Aorta (tissue), 5 donors: ENCODE measurements at regions not wholly inside any gene's neighbourhood (a gene's known extent, or its start where the extent isn't known, plus 50 kb on each side); places are given as distances from the start of the nearest gene placed in this dataset.

Source experiments
- ATAC-seq: fragments of 200-7000 bp; cut with Tn5 transposase; one replicate; pipeline ENCODE4 v1.9.1; 2022; ENCODE audit warnings: moderate library complexity; ENCODE audit not compliant: low FRiP score
- DNase-seq, 2 donors: peaks; one replicate each; pipeline ENCODE4 v3.0.0-alpha.2; 2020
- H3K27ac ChIP-seq, 2 donors: one replicate each; pipeline ENCODE4 v1.5.1; 2013; ENCODE audit warnings: low read length in 2 of 2, mild to moderate bottlenecking in 2 of 2, moderate library complexity in 2 of 2, control low read depth in 1 of 2, inconsistent platforms in 1 of 2, low read depth in 1 of 2
- H3K27me3 ChIP-seq, 2 donors: one replicate each; pipeline ENCODE4 v1.6.1; 2013; ENCODE audit warnings: control low read depth in 1 of 2, low read length in 1 of 2, mild to moderate bottlenecking in 1 of 2, moderate library complexity in 1 of 2; ENCODE audit not compliant: insufficient read depth in 2 of 2, control insufficient read depth in 1 of 2
- H3K36me3 ChIP-seq, 2 donors: one replicate each; pipeline ENCODE4 v1.6.1; 2013; ENCODE audit warnings: control low read depth in 1 of 2, low read length in 1 of 2, mild to moderate bottlenecking in 1 of 2; ENCODE audit not compliant: insufficient read depth in 2 of 2, control insufficient read depth in 1 of 2
- H3K4me1 ChIP-seq, 2 donors: one replicate each; pipeline ENCODE4 v1.6.1; 2013; ENCODE audit warnings: low read length in 2 of 2, control low read depth in 1 of 2, mild to moderate bottlenecking in 1 of 2, moderate library complexity in 1 of 2; ENCODE audit not compliant: insufficient read depth in 2 of 2, control insufficient read depth in 1 of 2
- H3K4me3 ChIP-seq, 2 donors: one replicate each; pipeline ENCODE4 v1.5.1; 2013; ENCODE audit warnings: low read length in 2 of 2, control low read depth in 1 of 2, mild to moderate bottlenecking in 1 of 2
- H3K9me3 ChIP-seq: one replicate; pipeline ENCODE4 v1.6.1; 2013; ENCODE audit warnings: mild to moderate bottlenecking, low read length; ENCODE audit not compliant: control insufficient read depth
- WGBS, 2 donors: extraction: QIAGEN DNeasy Blood & Tissue Kit; methylation state at CpG; one replicate each; pipeline ENCODE4 v1.1.7; 2013; 5-methylcytosine and 5-hydroxymethylcytosine counted together
- intact Hi-C, 2 donors: fragments of 100-400 bp; cut with DNase I; formaldehyde crosslinking; loops; one replicate each; pipeline versions ENCODE4 v1.14.2 to v1.15.0; 2022
- donor health status: healthy with polysubstance abuse.
- donor health status: Bipolar disorder and iron deficiency.
- donor health status: DM: no; HTN: no; CAD: no.
- donor health status: DM: no; HTN: no; CAD: no.
- donor health status: DM: yes; HTN: yes; CAD: no.

GRCh38 chr2:37566517-37566981, 104.9 kb downstream of the CDC42EP3 start:
- H3K4me1 ChIP-seq: no peaks in the 10 kb centered on the region
- H3K9me3 ChIP-seq: no peaks in the 10 kb centered on the region
- intact Hi-C loops: loop anchor here in 1 of 2 donors (10.0 kb wide), 1 partner anchor 152 kb away; no protein-coding TSS in a partner anchor
- DNase-seq: no peak
- no peaks in the 10 kb centered on the region for H3K27me3 ChIP-seq
- H3K4me3 ChIP-seq: no peak overlapping the region
- WGBS, 2 donors: 35 to 59% methylated on average over 5 of the region's 5 CpGs
- H3K36me3 ChIP-seq: no peaks in the 10 kb centered on the region
- peak; percentile 39 for ATAC-seq
- H3K27ac ChIP-seq: no peak overlapping the region

GRCh38 chr2:37568565-37568964, 102.9 kb downstream of the CDC42EP3 start:
- Histone ChIP-seq H3K4me1 (peaks cover 0 to 2% of the 10 kb centered on the region in 2 donors), H3K9me3 (no peaks in the 10 kb centered on the region), H3K27me3 (no peaks in the 10 kb centered on the region), H3K4me3 (no peak overlapping the region), H3K36me3 (no peaks in the 10 kb centered on the region), H3K27ac (no peak overlapping the region)
- intact Hi-C loops: loop anchor here in 1 of 2 donors (10.0 kb wide), 1 partner anchor 154 kb away; no protein-coding TSS in a partner anchor
- ATAC-seq (no peak), DNase-seq (no peak)
- WGBS, 2 donors: 77 to 81% methylated on average over 2 of the region's 2 CpGs

- Histone ChIP-seq H3K4me3 (no peak overlapping the region), H3K27me3 (no peaks in the 10 kb centered on the region), H3K9me3 (no peaks in the 10 kb centered on the region), H3K4me1 (peaks cover 0 to 2% of the 10 kb centered on the region in 2 donors), H3K36me3 (no peaks in the 10 kb centered on the region), H3K27ac (peak overlapping the region in 1 of 2 donors; percentile 63)
- WGBS, 2 donors: 4 to 10% methylated on average over 2 of the region's 2 CpGs
- ATAC-seq (no peak), DNase-seq (no peak)
- intact Hi-C loops: loop anchor here in 1 of 2 donors (10.0 kb wide), 1 partner anchor 154 kb away; no protein-coding TSS in a partner anchor
These were observed 102.2 kb downstream of the CDC42EP3 start for GRCh38 chr2:37569131-37569823.

- WGBS, 2 donors: 47 to 51% methylated on average over 3 of the region's 3 CpGs
- DNase-seq: no peak
- Histone ChIP-seq H3K27ac (no peak overlapping the region), H3K4me3 (no peak overlapping the region), H3K36me3 (no peaks in the 10 kb centered on the region), H3K9me3 (no peaks in the 10 kb centered on the region), H3K4me1 (peaks cover 0 to 2% of the 10 kb centered on the region in 2 donors), H3K27me3 (no peaks in the 10 kb centered on the region)
- ATAC-seq: no peak
- intact Hi-C loops: loop anchor here in 1 of 2 donors (10.0 kb wide), 1 partner anchor 155 kb away; no protein-coding TSS in a partner anchor
These were observed 101.3 kb downstream of the CDC42EP3 start for GRCh38 chr2:37569986-37570679.

- peaks cover 0 to 2% of the 10 kb centered on the region in 2 donors for H3K4me1 ChIP-seq
- no peaks in the 10 kb centered on the region for H3K36me3 ChIP-seq
- H3K9me3 ChIP-seq: no peaks in the 10 kb centered on the region
- no peaks in the 10 kb centered on the region for H3K27me3 ChIP-seq
- intact Hi-C loops: no loop called here
- DNase-seq: peak; percentile 62 to 76
- no peak for ATAC-seq
- peak overlapping the region in 1 of 2 donors; percentile 44 for H3K27ac ChIP-seq
- WGBS, 2 donors: 37 to 43% methylated on average over 6 of the region's 6 CpGs
- H3K4me3 ChIP-seq: no peak overlapping the region
These were observed 100.5 kb downstream of the CDC42EP3 start for GRCh38 chr2:37570773-37571586.

GRCh38 chr2:37571587-37572136, 99.8 kb downstream of the CDC42EP3 start:
- H3K36me3 ChIP-seq: no peaks in the 10 kb centered on the region
- DNase-seq: no peak
- peaks cover 0 to 2% of the 10 kb centered on the region in 2 donors for H3K4me1 ChIP-seq
- no peak overlapping the region for H3K27ac ChIP-seq
- no peak overlapping the region for H3K4me3 ChIP-seq
- H3K9me3 ChIP-seq: no peaks in the 10 kb centered on the region
- whole genome bisulfite sequencing, 2 donors: 97% methylated on average over 7 of the region's 7 CpGs
- intact Hi-C loops: no loop called here
- no peaks in the 10 kb centered on the region for H3K27me3 ChIP-seq
- ATAC-seq: no peak

GRCh38 chr2:37573451-37574388, 97.7 kb downstream of the CDC42EP3 start:
- WGBS, 2 donors: 24 to 36% methylated on average over 3 of the region's 3 CpGs
- Histone ChIP-seq H3K9me3 (no peaks in the 10 kb centered on the region), H3K27me3 (no peaks in the 10 kb centered on the region), H3K4me3 (no peak overlapping the region), H3K4me1 (peaks cover 0 to 2% of the 10 kb centered on the region in 2 donors), H3K36me3 (no peaks in the 10 kb centered on the region), H3K27ac (no peak overlapping the region)
- DNase-seq (no peak), ATAC-seq (no peak)
- intact Hi-C loops: no loop called here
